Frontal cortex (tissue), 3 donors: ENCODE measurements at regions not wholly inside any gene's neighbourhood (a gene's known extent, or its start where the extent isn't known, plus 50 kb on each side); places are given as distances from the start of the nearest gene placed in this dataset.
"Not testable (repeated sequence)": the region's sequence is repeated elsewhere in the genome, so short reads cannot be mapped to it uniquely, and the experiment has no call there.

Experiments
- DNase-seq, 2 donors: peaks; one replicate each; pipeline ENCODE4 v3.0.0; 2012; ENCODE audit warnings: low spot score in 2 of 2
- FAIRE-seq: peaks from 2 replicates; lab custom pipeline; 2012; peaks lifted over from hg19 to GRCh38; lab: Jason Lieb, UNC
- donor health status: control.
- donor health status: control.
- donor health status: control.

- FAIRE-seq (no peak), DNase-seq (no peak)
Measured at GRCh38 chr3:124629497-124629896, 100.8 kb upstream of the UMPS start.

- no peak for DNase-seq
- no peak for FAIRE-seq
Measured at GRCh38 chr3:124630960-124631359, 99.3 kb upstream of the UMPS start.

GRCh38 chr3:124631727-124632126, 98.5 kb upstream of the UMPS start:
- FAIRE-seq (no peak), DNase-seq (no peak)

GRCh38 chr3:124632566-124633140, 97.6 kb upstream of the UMPS start:
- FAIRE-seq, result no peak
- no peak for DNase-seq

- DNase-seq, result no peak
- FAIRE-seq, result no peak
Measured at GRCh38 chr3:124633524-124633923, 96.7 kb upstream of the UMPS start.

GRCh38 chr3:124634210-124635168, 95.8 kb upstream of the UMPS start:
- no peak for DNase-seq
- FAIRE-seq, result no peak

- no peak for DNase-seq
- no peak for FAIRE-seq
Measured at GRCh38 chr3:124635169-124635539, 95.1 kb upstream of the UMPS start.

GRCh38 chr3:124636101-124636862, 94.0 kb upstream of the UMPS start:
- DNase-seq (no peak), FAIRE-seq (no peak)

- no peak for DNase-seq
- FAIRE-seq, result no peak
Measured at GRCh38 chr3:124636863-124637296, 93.4 kb upstream of the UMPS start.

- DNase-seq (no peak), FAIRE-seq (no peak)
Measured at GRCh38 chr3:124639406-124640237, 90.6 kb upstream of the UMPS start.

- FAIRE-seq, result no peak
- DNase-seq, result no peak
Measured at GRCh38 chr3:124640635-124641306, 89.5 kb upstream of the UMPS start.

GRCh38 chr3:124643453-124643852, 86.8 kb upstream of the UMPS start:
- FAIRE-seq, result no peak
- DNase-seq, result no peak

- DNase-seq, FAIRE-seq: not testable (repeated sequence)
Measured at GRCh38 chr3:124646186-124646585, 84.1 kb upstream of the UMPS start.

GRCh38 chr3:124648551-124648950, 81.7 kb upstream of the UMPS start:
- no peak for DNase-seq
- no peak for FAIRE-seq

GRCh38 chr3:124650798-124651197, 79.5 kb upstream of the UMPS start:
- DNase-seq (no peak), FAIRE-seq (no peak)

- not testable (repeated sequence) for FAIRE-seq, DNase-seq
Measured at GRCh38 chr3:124651416-124651815, 78.8 kb upstream of the UMPS start.

GRCh38 chr3:124652009-124652408, 78.2 kb upstream of the UMPS start:
- no peak for DNase-seq
- FAIRE-seq, result no peak

GRCh38 chr3:124653071-124653796, 77.0 kb upstream of the UMPS start:
- FAIRE-seq (no peak), DNase-seq (no peak)
